Pancreas (tissue), 10 donors: ENCODE measurements at regions not wholly inside any gene's neighbourhood (a gene's known extent, or its start where the extent isn't known, plus 50 kb on each side); places are given as distances from the start of the nearest gene placed in this dataset.

ENCODE experiments used
- ATAC-seq, 4 donors: fragments of 200-7000 bp; cut with Tn5 transposase; one replicate each; pipeline versions ENCODE4 v1.8.0 to v1.9.1; 2020; ENCODE audit warnings: mild to moderate bottlenecking in 4 of 4, moderate library complexity in 4 of 4
- DNase-seq, 6 donors: peaks; one replicate each; pipeline ENCODE4 v3.0.0-alpha.2; 2020
- FAIRE-seq: peaks from 2 replicates; lab custom pipeline; 2012; peaks lifted over from hg19 to GRCh38; lab: Jason Lieb, UNC
- H3K27ac ChIP-seq, 4 donors: fragments of 200-600 bp; sonication (generic); 1 replicate in 3 of 4; 2 replicates in 1 of 4; pipeline versions ENCODE4 v1.5.0 to v1.8.0; 2020
- H3K27me3 ChIP-seq, 4 donors: fragments of 200-600 bp; one replicate each; pipeline ENCODE4 v1.8.0; 2021
- H3K36me3 ChIP-seq, 3 donors: fragments of 200-600 bp; sonication (generic) in 1 of 3; one replicate each; pipeline versions ENCODE4 v1.5.0 to v1.8.0; 2020 to 2021
- H3K4me1 ChIP-seq, 3 donors: fragments of 200-600 bp; one replicate each; pipeline ENCODE4 v1.8.0; 2021
- H3K4me3 ChIP-seq, 4 donors: fragments of 200-600 bp; sonication (generic) in 2 of 4; one replicate each; pipeline versions ENCODE4 v1.5.0 to v1.8.0; 2020 to 2021
- H3K9me3 ChIP-seq, 4 donors: fragments of 200-600 bp; one replicate each; pipeline ENCODE4 v1.8.0; 2021
- WGBS, 2 donors: extraction: QIAGEN DNeasy Blood & Tissue Kit; methylation state at CpG; one replicate each; pipeline ENCODE4 v1.1.7; 2013; 5-methylcytosine and 5-hydroxymethylcytosine counted together
- intact Hi-C, 3 donors: fragments of 100-400 bp; cut with DNase I; formaldehyde crosslinking; loops; one replicate each; pipeline versions ENCODE4 v1.11.1 to v1.14.2; 2022
- TF ChIP-seq, protein P1 (sequence below), 4 donors: fragments of 200-600 bp; sonication (generic) in 3 of 4; IDR thresholded peaks; one replicate each; pipeline versions ENCODE4 v1.5.0 to v1.8.0; 2021; ENCODE audit warnings: antibody characterized with exemption in 4 of 4
- donor health status: healthy with polysubstance abuse.
- donor health status: DM: no; HTN: no; CAD: no; lungs with moderate emphysema.
- donor health status: DM: no; HTN: no; CAD: no.
- donor health status: control.
- donor health status: control.
- donor health status: Bipolar disorder and iron deficiency.
- donor health status: DM: yes; HTN: yes; CAD: no.
- donor health status: DM: no; HTN: no; CAD: no.
- donor health status: DM: no; HTN: no; CAD: no.
- donor health status: DM: yes; HTN: yes; CAD: no.

DNA sequence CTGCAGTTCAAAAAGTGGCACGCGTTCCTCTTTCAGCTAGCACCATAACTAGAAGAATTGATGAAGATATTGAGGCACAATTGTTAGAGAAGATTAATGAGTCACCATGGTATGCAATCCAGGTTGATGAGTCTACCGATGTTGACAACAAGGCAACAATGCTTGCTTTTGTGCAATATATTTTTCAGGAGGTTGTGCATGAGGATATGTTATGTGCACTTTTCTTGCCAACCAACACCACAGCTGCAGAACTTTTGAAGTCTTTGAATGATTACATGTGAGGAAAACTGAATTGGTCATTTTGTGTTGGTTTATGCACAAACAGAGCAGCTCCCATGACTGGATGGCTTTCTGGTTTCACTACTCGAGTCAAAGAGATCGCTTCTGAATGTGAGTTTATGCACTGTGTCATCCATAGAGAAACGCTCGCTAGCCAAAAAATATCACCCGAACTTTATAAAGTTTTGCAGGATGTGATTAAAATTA, 129.3 kb upstream of the SLC24A3 start:
- H3K9me3 ChIP-seq, result no peaks in the 10 kb centered on the region
- H3K27me3 ChIP-seq, result no peaks in the 10 kb centered on the region
- H3K36me3 ChIP-seq, result no peaks in the 10 kb centered on the region
- no peak for FAIRE-seq
- WGBS, 2 donors, result 65 to 75% methylated on average over 8 of the region's 8 CpGs
- H3K4me1 ChIP-seq, result no peaks in the 10 kb centered on the region
- TF ChIP-seq, protein P1, sequence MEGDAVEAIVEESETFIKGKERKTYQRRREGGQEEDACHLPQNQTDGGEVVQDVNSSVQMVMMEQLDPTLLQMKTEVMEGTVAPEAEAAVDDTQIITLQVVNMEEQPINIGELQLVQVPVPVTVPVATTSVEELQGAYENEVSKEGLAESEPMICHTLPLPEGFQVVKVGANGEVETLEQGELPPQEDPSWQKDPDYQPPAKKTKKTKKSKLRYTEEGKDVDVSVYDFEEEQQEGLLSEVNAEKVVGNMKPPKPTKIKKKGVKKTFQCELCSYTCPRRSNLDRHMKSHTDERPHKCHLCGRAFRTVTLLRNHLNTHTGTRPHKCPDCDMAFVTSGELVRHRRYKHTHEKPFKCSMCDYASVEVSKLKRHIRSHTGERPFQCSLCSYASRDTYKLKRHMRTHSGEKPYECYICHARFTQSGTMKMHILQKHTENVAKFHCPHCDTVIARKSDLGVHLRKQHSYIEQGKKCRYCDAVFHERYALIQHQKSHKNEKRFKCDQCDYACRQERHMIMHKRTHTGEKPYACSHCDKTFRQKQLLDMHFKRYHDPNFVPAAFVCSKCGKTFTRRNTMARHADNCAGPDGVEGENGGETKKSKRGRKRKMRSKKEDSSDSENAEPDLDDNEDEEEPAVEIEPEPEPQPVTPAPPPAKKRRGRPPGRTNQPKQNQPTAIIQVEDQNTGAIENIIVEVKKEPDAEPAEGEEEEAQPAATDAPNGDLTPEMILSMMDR (IDR thresholded peaks at IDR 0.05), result no peak
- intact Hi-C loops, result no loop called here
- no peak for DNase-seq
- H3K4me3 ChIP-seq, result no peak overlapping the region
- no peak for ATAC-seq
- H3K27ac ChIP-seq, result no peak overlapping the region

DNA sequence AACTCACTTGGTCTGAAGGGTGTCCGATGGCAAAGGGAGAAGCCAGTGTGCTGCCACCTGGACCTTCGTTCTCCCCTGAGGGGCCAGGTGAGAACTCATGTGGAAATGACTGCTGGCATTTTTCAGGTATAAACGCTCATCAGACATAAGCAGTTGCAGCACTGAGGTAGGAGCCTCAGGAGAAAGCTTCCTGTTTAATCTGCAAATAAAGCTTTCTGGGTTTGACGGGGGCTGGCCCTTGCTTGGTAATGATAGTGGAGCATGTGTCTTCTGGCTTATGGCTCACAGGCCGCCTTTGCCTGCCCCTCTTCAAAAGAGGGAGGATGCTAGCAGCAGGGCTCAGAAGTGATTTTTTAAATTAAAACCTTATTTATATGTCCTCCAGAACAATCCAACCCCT, 122.1 kb upstream of the SLC24A3 start:
- H3K27me3 ChIP-seq, result no peaks in the 10 kb centered on the region
- WGBS, 2 donors, result 20 to 30% methylated on average over 5 of the region's 5 CpGs
- no peak for ATAC-seq
- no peak for FAIRE-seq
- H3K4me1 ChIP-seq, result no peaks in the 10 kb centered on the region
- TF ChIP-seq, protein P1 (IDR thresholded peaks at IDR 0.05), result no peak
- H3K4me3 ChIP-seq, result no peak overlapping the region
- DNase-seq, result no peak
- no peak overlapping the region for H3K27ac ChIP-seq
- intact Hi-C loops, result no loop called here
- no peaks in the 10 kb centered on the region for H3K9me3 ChIP-seq
- no peaks in the 10 kb centered on the region for H3K36me3 ChIP-seq

DNA sequence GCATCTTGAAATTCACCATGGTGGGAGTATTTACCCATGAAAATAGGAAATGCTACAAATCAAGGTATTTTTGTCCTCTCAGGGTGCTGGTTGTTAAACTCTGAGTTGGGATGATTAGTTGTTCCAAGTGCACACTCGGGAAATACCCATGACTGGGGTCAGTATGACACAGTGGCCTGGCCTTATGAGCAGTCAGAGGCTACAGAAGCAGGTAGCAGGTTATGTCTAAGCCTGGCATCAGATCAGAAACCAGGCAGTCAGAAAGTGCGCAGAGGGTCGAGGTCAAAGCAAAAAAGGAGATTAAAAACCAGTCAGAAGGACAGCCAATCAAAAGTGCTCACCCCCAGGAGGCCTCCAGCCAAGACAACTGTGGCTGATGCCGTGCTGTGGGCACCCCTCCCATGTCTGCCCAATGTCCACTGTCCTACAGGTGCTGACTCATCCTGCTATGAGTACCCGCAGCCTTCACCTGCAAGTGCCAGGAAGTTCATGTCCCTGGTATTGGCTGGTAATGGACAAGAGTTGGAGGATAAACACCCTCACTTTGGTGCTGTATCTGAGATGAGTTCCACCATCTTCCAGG, 117.4 kb upstream of the SLC24A3 start:
- Histone ChIP-seq H3K27me3 (no peaks in the 10 kb centered on the region), H3K36me3 (no peaks in the 10 kb centered on the region), H3K4me3 (no peak overlapping the region), H3K27ac (no peak overlapping the region), H3K9me3 (no peaks in the 10 kb centered on the region), H3K4me1 (no peaks in the 10 kb centered on the region)
- no peak for DNase-seq
- TF ChIP-seq, protein P1 (IDR thresholded peaks at IDR 0.05), result no peak
- no peak for ATAC-seq
- 48 to 51% methylated on average over 5 of the region's 5 CpGs for WGBS, 2 donors
- intact Hi-C loops, result no loop called here
- FAIRE-seq, result no peak

DNA sequence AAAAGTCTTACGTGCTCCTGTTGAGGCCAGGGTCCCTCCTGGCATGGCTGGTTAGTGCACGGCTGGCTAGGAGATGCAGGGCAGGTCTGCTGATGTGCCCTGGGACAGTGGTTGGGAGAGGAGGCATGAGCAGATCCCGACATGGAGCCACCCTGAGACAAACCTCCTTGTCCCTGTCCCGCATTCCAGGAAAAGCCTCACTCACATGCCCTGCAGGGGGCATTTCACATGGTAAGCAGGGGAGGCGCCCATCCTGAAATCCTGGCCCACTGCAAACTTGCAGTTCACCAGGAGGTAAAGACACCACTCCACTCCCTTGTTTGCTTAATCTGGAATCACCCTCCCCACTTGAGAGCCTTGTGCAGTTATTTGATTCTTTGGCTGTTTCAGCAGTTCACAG, 116.7 kb upstream of the SLC24A3 start:
- Histone ChIP-seq H3K27me3 (no peaks in the 10 kb centered on the region), H3K9me3 (no peaks in the 10 kb centered on the region), H3K36me3 (no peaks in the 10 kb centered on the region), H3K4me3 (no peak overlapping the region), H3K27ac (no peak overlapping the region), H3K4me1 (no peaks in the 10 kb centered on the region)
- no peak for DNase-seq
- TF ChIP-seq, protein P1 (IDR thresholded peaks at IDR 0.05), result no peak
- WGBS, 2 donors, result 58% methylated on average over 5 of the region's 5 CpGs
- no peak for FAIRE-seq
- no peak for ATAC-seq
- intact Hi-C loops, result no loop called here

DNA sequence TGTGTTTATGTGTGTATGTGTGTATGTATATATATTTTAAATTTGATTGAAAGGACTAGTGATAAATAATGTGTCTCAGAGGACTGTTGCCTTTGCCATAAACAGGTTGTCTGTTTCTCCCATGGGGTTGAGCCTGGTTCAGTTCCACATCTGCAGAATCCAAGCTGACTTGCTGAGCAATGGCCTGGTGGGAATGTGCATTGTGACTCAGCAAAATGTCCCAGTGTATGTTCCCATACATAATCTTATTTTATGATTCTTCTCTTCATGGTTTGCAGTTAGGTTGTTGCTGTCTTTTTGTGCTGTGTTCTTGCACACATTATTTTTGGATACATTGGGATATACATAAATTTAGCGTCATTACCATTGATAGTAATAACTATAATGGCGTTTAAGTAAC, 115.6 kb upstream of the SLC24A3 start:
- intact Hi-C loops, result no loop called here
- 90 to 91% methylated on average over 2 of the region's 2 CpGs for WGBS, 2 donors
- no peak for FAIRE-seq

More for the DNA sequence above, 115.6 kb upstream of the SLC24A3 start:
- DNase-seq, result no peak
- no peaks in the 10 kb centered on the region for H3K27me3 ChIP-seq
- TF ChIP-seq, protein P1 (IDR thresholded peaks at IDR 0.05), result no peak
- H3K9me3 ChIP-seq, result no peaks in the 10 kb centered on the region
- H3K4me3 ChIP-seq, result no peak overlapping the region
- ATAC-seq, result no peak
- no peak overlapping the region for H3K27ac ChIP-seq
- no peaks in the 10 kb centered on the region for H3K4me1 ChIP-seq
- H3K36me3 ChIP-seq, result no peaks in the 10 kb centered on the region
